Stimulated activated naive CD8-positive, alpha-beta T cell treated with anti-CD3 and anti-CD28 coated beads, Interleukin-15, Interleukin-2, amounts not matched to agents 100 U/mL and 50 U/mL, for 24 hours (primary cell): ENCODE measurements at regions not wholly inside any gene's neighbourhood (a gene's known extent, or its start where the extent isn't known, plus 50 kb on each side); places are given as distances from the start of the nearest gene placed in this dataset.
"Not testable (repeated sequence)": the region's sequence is repeated elsewhere in the genome, so short reads cannot be mapped to it uniquely, and the experiment has no call there.

Experiments
- ATAC-seq: fragments of 150-1000 bp; cut with Tn5 transposase; one replicate; pipeline ENCODE4 v1.10.0; 2021
- DNase-seq: peaks from one replicate; pipeline ENCODE4 v3.0.0; 2021

DNA sequence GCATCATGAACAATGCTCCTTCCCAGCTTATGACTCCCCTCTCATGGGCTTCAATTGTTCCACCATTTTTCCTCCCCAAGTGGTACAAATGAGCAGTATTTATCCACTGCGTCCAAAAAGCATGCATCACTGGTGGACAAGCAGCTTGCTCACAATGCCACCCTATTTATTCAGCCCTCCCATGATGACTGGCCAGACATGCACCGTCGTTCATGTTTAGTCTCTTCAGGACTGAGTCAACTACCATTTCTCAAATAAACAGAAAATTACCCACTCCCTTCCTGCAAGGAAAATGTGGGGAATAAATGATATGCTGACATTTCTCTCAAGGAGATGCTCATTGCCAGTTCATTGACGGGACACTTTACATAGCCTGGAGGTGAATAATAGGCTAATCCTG lies 300.4 kb downstream of the C6orf118 start:
- ATAC-seq, result no peak
- no peak for DNase-seq

DNA sequence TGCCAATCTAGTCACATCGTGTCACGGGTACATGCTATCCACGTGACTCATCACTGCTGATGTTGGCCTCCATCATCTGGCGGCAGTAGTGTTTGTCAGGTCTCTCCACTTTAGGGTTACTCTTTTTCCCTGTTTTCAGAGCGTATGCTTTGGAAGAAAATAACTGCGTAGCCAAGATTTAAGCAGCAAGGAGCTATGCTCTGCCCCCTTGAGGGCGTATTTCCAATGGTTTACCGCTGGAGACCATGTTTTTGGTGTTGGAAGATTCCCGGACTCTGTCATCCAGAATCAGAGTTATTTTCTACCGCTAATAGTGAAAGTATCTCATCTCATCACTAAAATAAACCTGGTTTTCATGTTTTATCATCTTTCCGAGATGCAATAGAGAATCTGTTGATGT lies 306.5 kb downstream of the C6orf118 start:
- ATAC-seq, result no peak
- DNase-seq, result no peak

GRCh38 chr6:165002358-165002757 lies 307.0 kb downstream of the C6orf118 start:
- ATAC-seq, result no peak
- no peak for DNase-seq

DNA sequence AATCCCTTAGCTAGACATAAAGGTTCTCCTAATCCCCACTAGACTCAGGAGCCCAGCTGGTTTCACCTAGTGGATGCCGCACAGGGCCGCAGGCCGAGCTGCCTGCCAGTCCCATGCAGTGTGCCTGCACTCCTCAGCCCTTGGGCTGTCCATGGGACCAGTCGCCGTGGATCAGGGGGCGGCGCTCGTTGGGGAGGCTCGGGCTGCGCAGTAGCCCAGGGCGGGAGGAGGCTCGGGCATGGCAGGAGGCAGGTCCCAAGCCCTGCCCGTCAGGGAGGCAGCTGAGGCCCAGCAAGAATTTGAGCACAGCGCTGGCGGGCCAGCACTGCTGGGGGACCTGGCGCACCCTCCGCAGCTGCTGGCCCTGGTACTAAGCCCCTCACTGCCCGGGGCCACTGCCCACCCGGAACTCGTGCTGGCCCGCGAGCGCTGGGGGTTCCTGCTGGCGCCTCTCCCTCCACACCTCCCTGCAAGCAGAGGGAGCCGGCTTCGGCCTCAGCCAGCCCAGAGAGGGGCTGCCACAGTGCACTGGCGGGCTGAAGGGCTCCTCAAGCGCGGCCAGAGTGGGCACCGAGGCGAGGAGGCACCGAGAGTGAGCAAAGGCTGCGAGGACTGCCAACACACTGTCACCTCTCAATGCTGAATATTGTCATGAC lies 307.8 kb downstream of the C6orf118 start:
- DNase-seq, result no peak
- no peak for ATAC-seq

GRCh38 chr6:164998297-164998696 lies 311.1 kb downstream of the C6orf118 start:
- no peak for DNase-seq
- no peak for ATAC-seq

DNA sequence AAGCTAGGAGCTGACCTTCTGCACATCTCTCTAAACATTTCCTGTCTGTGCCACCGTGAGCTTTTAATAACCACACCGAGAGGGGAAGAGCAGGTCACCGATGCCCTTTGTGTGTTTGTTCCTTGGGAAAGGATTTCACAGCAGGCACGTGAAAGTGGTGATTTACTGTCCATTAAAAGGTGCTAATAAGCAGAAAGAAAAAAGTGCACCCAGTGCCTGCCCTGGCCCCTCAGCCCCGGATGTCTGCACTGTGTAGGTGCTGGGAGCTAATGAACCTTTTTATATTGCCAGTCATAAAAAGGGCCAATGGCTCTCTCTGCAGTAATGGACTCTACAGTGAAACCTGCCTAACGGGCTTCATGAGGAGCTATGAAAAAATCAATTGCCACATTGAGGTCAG lies 312.6 kb downstream of the C6orf118 start:
- DNase-seq (no peak), ATAC-seq (no peak)

GRCh38 chr6:164991573-164991972 lies 317.8 kb downstream of the C6orf118 start:
- ATAC-seq, result no peak
- DNase-seq, result no peak

- no peak for DNase-seq
- no peak for ATAC-seq
Measured at GRCh38 chr6:164990901-164991300, 318.5 kb downstream of the C6orf118 start.

- ATAC-seq (no peak), DNase-seq (no peak)
Measured at GRCh38 chr6:164982389-164982788, 327.0 kb downstream of the C6orf118 start.

- DNase-seq (no peak), ATAC-seq (no peak)
Measured at GRCh38 chr6:164967102-164967501, 342.3 kb downstream of the C6orf118 start.

- ATAC-seq (no peak), DNase-seq (no peak)
Measured at GRCh38 chr6:164962805-164963204, 346.6 kb downstream of the C6orf118 start.

GRCh38 chr6:164947164-164947563 lies 362.2 kb downstream of the C6orf118 start:
- no peak for ATAC-seq
- DNase-seq, result no peak

DNA sequence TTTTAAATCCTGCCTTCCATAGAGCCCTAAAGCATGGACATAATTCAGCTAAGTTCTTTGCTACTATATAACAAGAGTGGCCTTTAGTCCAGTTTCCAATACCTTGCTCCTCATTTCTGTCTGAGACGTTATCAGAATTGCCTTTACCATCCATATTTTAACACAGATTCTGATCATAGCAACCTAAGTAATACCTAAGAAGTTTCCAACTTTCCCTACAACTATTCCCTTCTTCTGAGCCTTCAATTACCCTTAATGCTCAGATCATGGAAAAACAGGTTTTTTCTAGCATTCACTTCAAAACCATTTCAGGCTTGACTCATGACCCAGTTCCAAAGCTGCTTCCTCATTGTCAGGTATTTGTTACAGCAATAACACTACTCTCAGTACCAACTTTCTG lies 367.1 kb downstream of the C6orf118 start:
- no peak for DNase-seq
- ATAC-seq, result no peak

DNA sequence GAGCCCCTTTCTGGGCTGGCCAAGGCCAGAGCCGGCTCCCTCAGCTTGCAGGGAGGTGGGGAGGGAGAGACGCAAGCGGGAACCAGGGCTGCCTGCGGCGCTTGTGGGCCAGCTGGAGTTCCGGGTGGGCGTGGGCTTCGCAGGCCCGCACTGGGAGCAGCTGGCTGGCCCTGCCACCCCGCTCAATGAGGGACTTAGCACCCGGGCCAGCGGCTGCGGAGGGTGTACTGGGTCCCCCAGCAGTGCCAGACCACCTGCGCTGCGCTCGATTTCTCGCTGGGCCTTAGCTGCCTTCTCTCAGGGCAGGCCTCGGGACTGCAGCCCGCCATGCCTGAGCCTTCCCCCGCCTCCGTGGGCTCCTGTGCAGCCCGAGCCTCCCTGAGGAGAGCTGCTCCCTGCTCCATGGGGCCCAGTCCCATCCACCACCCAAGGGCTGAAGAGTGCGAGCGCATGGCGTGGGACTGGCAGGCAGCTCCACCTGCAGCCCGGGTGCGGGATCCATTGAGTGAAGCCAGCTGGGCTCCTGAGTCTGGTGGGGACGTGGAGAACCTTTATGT lies 376.1 kb downstream of the C6orf118 start:
- not testable (repeated sequence) for DNase-seq, ATAC-seq

GRCh38 chr6:164929408-164929977 lies 379.9 kb downstream of the C6orf118 start:
- DNase-seq, result no peak
- ATAC-seq, result no peak

DNA sequence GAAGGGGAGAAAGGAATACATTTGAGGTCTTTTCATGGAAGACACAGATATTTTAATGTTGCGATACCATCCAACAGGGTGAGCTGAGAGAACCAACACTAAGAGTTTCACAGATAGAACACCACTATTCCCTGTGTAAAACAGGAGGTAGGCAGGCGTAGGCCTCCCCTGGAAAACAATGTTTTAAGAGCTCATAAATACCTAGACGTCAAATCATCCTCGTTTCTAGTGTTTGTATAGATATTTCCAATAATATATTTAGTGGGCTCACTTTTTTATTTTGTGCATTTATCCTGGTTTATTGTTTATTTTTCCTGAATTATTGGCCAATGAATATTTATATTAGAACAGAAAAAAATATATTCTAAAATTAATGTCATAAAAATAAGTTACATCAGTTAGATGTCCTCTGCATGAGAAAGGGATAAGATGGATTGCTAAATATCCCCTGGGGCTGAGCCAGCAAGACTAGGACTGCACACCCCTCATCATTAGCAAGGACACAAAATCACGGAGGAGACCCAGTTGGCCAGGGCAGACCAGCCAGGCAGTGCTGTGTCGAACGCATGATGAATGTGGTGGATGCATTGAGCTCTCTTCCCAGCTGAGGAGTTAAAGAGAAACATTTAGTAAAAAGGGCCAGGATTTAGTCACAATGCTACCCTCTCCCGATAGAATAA lies 380.5 kb downstream of the C6orf118 start:
- no peak for ATAC-seq
- no peak for DNase-seq

GRCh38 chr6:164928057-164928727 lies 381.2 kb downstream of the C6orf118 start:
- ATAC-seq, result no peak
- DNase-seq, result no peak

DNA sequence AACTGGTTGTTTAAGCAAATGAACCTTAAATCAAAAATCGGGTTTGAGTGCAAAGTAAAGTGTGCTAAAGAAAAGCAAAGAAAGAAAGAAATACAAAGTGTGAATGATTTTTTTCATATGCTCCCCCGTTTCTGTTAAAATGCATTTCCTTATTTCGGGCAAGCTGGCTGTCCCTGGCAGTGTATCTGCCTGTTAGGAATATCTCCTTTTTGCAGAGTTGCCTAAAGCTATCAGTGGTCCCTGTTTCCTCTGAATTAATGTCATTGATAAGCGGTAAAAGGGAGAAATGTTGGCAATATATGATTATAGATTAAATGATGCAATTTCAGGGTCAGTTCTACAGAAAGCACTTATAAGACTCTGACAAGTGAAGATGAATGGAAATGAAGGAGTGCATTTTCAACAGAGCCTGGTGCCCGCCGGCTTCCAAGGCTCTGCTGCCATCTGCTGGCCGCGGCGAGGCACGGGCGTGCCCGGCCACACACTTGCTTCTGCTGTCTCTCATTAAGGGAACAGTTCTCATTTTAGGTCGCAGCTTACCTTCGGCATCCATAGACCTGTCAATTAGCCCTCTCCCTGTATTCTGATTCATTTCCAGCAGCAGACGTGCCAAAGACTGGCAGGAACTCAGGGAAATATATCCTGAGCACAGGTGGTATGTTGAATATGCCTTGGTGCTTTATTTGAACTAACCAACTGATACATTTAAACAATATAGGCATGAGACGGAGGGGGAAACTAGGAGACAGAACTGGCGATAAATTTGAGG lies 381.9 kb downstream of the C6orf118 start:
- DNase-seq (peak; percentile 62), ATAC-seq (peak; percentile 66)

GRCh38 chr6:164926686-164927085 lies 382.7 kb downstream of the C6orf118 start:
- no peak for ATAC-seq
- no peak for DNase-seq

DNA sequence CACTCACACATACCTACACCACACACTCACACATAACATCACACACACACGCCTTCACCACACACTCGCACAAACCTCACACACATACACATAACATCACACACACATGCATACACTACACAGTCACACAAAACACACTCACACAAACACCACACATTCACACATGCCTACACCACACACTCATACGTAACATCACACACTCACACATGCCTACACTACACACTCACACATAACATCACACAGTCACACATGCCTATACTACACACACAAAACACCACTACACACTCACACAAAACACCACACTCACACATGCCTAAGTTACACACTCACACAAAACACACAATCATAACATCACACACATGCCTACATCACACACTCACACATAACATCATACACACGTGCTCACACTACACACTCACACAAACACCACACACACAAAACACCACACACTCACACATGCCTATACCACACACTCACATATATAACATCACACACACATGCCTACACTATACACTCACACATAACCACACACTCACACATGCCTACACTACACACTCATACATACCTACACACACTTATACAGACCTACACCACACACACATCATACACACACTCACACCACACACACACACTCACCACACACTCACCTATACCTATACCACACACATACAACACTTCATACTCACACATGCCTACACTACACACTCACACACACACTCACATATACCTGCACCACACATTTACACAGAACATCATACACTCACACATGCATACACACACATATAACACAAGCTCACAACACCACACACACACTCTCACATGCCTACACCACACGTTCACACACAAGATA lies 383.5 kb downstream of the C6orf118 start:
- DNase-seq (no peak), ATAC-seq (no peak)

DNA sequence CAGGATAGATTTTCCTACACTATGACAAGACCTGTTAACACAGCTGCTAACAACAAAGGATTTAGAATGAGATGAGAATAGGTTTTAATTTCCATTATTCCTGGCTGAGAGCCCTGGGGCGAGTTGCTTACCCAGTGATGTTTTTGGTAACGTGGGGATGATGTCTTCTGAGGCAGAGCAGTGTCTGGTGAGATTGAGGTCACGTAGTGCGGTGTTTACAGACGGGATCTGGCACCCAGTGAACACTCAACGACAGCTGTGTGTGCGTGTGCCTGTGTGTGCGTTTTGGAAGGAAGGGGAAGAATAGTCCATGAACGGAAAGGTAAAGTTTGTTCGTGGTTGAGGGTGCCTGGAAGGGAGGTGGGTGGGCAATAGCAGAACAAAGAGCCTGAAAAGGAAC lies 384.7 kb downstream of the C6orf118 start:
- ATAC-seq (no peak), DNase-seq (no peak)
